ENCODE measurements at regions not wholly inside any gene's neighbourhood (a gene's known extent, or its start where the extent isn't known, plus 50 kb on each side); places are given as distances from the start of the nearest gene placed in this dataset.
"Not testable (repeated sequence)": the region's sequence is repeated elsewhere in the genome, so short reads cannot be mapped to it uniquely, and the experiment has no call there.

- ATAC-seq (ENCODE audit: insufficient number of reproducible peaks, low FRiP score, low read depth); H3K36me3 ChIP-seq: not testable (repeated sequence)
Measured at GRCh38 chr1:234797216-234797615, 187.2 kb upstream of the IRF2BP2 start.

GRCh38 chr1:234796438-234796792, 186.4 kb upstream of the IRF2BP2 start:
- H3K27ac ChIP-seq; H3K27me3 ChIP-seq (replicated peaks; ENCODE audit: insufficient read depth); H3K36me3 ChIP-seq; H3K4me1 ChIP-seq (ENCODE audit: control insufficient read depth in 1 of 2, low read depth in 2 of 2); H3K4me3 ChIP-seq; H3K9me3 ChIP-seq; DNase-seq (ENCODE audit: low spot score); ATAC-seq (ENCODE audit: insufficient number of reproducible peaks, low FRiP score, low read depth): not testable (repeated sequence)

More at GRCh38 chr1:234797216-234797615, 187.2 kb upstream of the IRF2BP2 start:
- not testable (repeated sequence) for DNase-seq (ENCODE audit: low spot score); H3K4me3 ChIP-seq; H3K4me1 ChIP-seq (ENCODE audit: control insufficient read depth in 1 of 2, low read depth in 2 of 2); H3K27ac ChIP-seq; H3K9me3 ChIP-seq; H3K27me3 ChIP-seq (replicated peaks; ENCODE audit: insufficient read depth)

- H3K9me3 ChIP-seq; H3K4me3 ChIP-seq; ATAC-seq (ENCODE audit: insufficient number of reproducible peaks, low FRiP score, low read depth); H3K36me3 ChIP-seq; H3K27ac ChIP-seq; DNase-seq (ENCODE audit: low spot score); H3K27me3 ChIP-seq (replicated peaks; ENCODE audit: insufficient read depth); H3K4me1 ChIP-seq (ENCODE audit: control insufficient read depth in 1 of 2, low read depth in 2 of 2): not testable (repeated sequence)
Measured at GRCh38 chr1:234795711-234796437, 185.9 kb upstream of the IRF2BP2 start.

GRCh38 chr1:234795007-234795406, 185.0 kb upstream of the IRF2BP2 start:
- not testable (repeated sequence) for ATAC-seq (ENCODE audit: insufficient number of reproducible peaks, low FRiP score, low read depth); DNase-seq (ENCODE audit: low spot score); H3K36me3 ChIP-seq

GRCh38 chr1:234794452-234794851, 184.5 kb upstream of the IRF2BP2 start:
- H3K4me3 ChIP-seq; DNase-seq (ENCODE audit: low spot score); ATAC-seq (ENCODE audit: insufficient number of reproducible peaks, low FRiP score, low read depth); H3K36me3 ChIP-seq; H3K9me3 ChIP-seq; H3K27ac ChIP-seq; H3K4me1 ChIP-seq (ENCODE audit: control insufficient read depth in 1 of 2, low read depth in 2 of 2); H3K27me3 ChIP-seq (replicated peaks; ENCODE audit: insufficient read depth): not testable (repeated sequence)

More at GRCh38 chr1:234795007-234795406, 185.0 kb upstream of the IRF2BP2 start:
- H3K4me3 ChIP-seq; H3K4me1 ChIP-seq (ENCODE audit: control insufficient read depth in 1 of 2, low read depth in 2 of 2); H3K27me3 ChIP-seq (replicated peaks; ENCODE audit: insufficient read depth); H3K9me3 ChIP-seq; H3K27ac ChIP-seq: not testable (repeated sequence)

- H3K27ac ChIP-seq; H3K27me3 ChIP-seq (replicated peaks; ENCODE audit: insufficient read depth); DNase-seq (ENCODE audit: low spot score); H3K36me3 ChIP-seq; ATAC-seq (ENCODE audit: insufficient number of reproducible peaks, low FRiP score, low read depth); H3K4me1 ChIP-seq (ENCODE audit: control insufficient read depth in 1 of 2, low read depth in 2 of 2); H3K4me3 ChIP-seq; H3K9me3 ChIP-seq: not testable (repeated sequence)
Measured at GRCh38 chr1:234793924-234794323, 183.9 kb upstream of the IRF2BP2 start.

- not testable (repeated sequence) for H3K27ac ChIP-seq; ATAC-seq (ENCODE audit: insufficient number of reproducible peaks, low FRiP score, low read depth)
Measured at GRCh38 chr1:234792221-234792864, 182.4 kb upstream of the IRF2BP2 start.

GRCh38 chr1:234791615-234792014, 181.6 kb upstream of the IRF2BP2 start:
- H3K36me3 ChIP-seq; H3K4me1 ChIP-seq (ENCODE audit: control insufficient read depth in 1 of 2, low read depth in 2 of 2); ATAC-seq (ENCODE audit: insufficient number of reproducible peaks, low FRiP score, low read depth); H3K9me3 ChIP-seq; H3K27me3 ChIP-seq (replicated peaks; ENCODE audit: insufficient read depth); DNase-seq (ENCODE audit: low spot score); H3K27ac ChIP-seq; H3K4me3 ChIP-seq: not testable (repeated sequence)

More at GRCh38 chr1:234792221-234792864, 182.4 kb upstream of the IRF2BP2 start:
- H3K4me3 ChIP-seq; H3K27me3 ChIP-seq (replicated peaks; ENCODE audit: insufficient read depth); H3K36me3 ChIP-seq; H3K9me3 ChIP-seq; H3K4me1 ChIP-seq (ENCODE audit: control insufficient read depth in 1 of 2, low read depth in 2 of 2); DNase-seq (ENCODE audit: low spot score): not testable (repeated sequence)

- H3K4me3 ChIP-seq: not testable (repeated sequence)
Measured at GRCh38 chr1:234790333-234790732, 180.4 kb upstream of the IRF2BP2 start.

GRCh38 chr1:234787011-234787584, 177.1 kb upstream of the IRF2BP2 start:
- H3K9me3 ChIP-seq; H3K4me1 ChIP-seq (ENCODE audit: control insufficient read depth in 1 of 2, low read depth in 2 of 2); H3K27me3 ChIP-seq (replicated peaks; ENCODE audit: insufficient read depth); H3K36me3 ChIP-seq; H3K27ac ChIP-seq; ATAC-seq (ENCODE audit: insufficient number of reproducible peaks, low FRiP score, low read depth); DNase-seq (ENCODE audit: low spot score); H3K4me3 ChIP-seq: not testable (repeated sequence)

More at GRCh38 chr1:234790333-234790732, 180.4 kb upstream of the IRF2BP2 start:
- not testable (repeated sequence) for H3K9me3 ChIP-seq; ATAC-seq (ENCODE audit: insufficient number of reproducible peaks, low FRiP score, low read depth); H3K27ac ChIP-seq; H3K36me3 ChIP-seq; DNase-seq (ENCODE audit: low spot score); H3K4me1 ChIP-seq (ENCODE audit: control insufficient read depth in 1 of 2, low read depth in 2 of 2); H3K27me3 ChIP-seq (replicated peaks; ENCODE audit: insufficient read depth)

GRCh38 chr1:234785922-234786321, 175.9 kb upstream of the IRF2BP2 start:
- H3K27me3 ChIP-seq (replicated peaks; ENCODE audit: insufficient read depth); DNase-seq (ENCODE audit: low spot score); H3K36me3 ChIP-seq; H3K4me1 ChIP-seq (ENCODE audit: control insufficient read depth in 1 of 2, low read depth in 2 of 2); ATAC-seq (ENCODE audit: insufficient number of reproducible peaks, low FRiP score, low read depth); H3K9me3 ChIP-seq; H3K27ac ChIP-seq; H3K4me3 ChIP-seq: not testable (repeated sequence)

GRCh38 chr1:234785471-234785919, 175.5 kb upstream of the IRF2BP2 start:
- H3K4me3 ChIP-seq; DNase-seq (ENCODE audit: low spot score); H3K9me3 ChIP-seq; H3K4me1 ChIP-seq (ENCODE audit: control insufficient read depth in 1 of 2, low read depth in 2 of 2); H3K27ac ChIP-seq; ATAC-seq (ENCODE audit: insufficient number of reproducible peaks, low FRiP score, low read depth); H3K36me3 ChIP-seq; H3K27me3 ChIP-seq (replicated peaks; ENCODE audit: insufficient read depth): not testable (repeated sequence)

Measured in thoracic aorta (tissue), 2 donors.